Endothelial cell of umbilical vein (primary cell): ENCODE measurements at regions not wholly inside any gene's neighbourhood (a gene's known extent, or its start where the extent isn't known, plus 50 kb on each side); places are given as distances from the start of the nearest gene placed in this dataset.

Source experiments
- BruUV-seq: library from RNA; stranded (reverse); fragments of 400-500 nt; replicated peaks from 2 replicates; lab custom pipeline; 2021; lab: Mats Ljungman, UMichigan
- CTCF ChIA-PET: fragments of 300-600, 350-600 bp; sonication (Branson Sonifier 250); formaldehyde crosslinking; loops from one replicate; lab custom pipeline; 2021; ENCODE audit warnings: antibody characterized with exemption, inconsistent platforms; lab: Charles Lee
- POLR2A ChIA-PET: fragments of 300-600, 350-600 bp; sonication (Branson Sonifier 250); formaldehyde crosslinking; loops from one replicate; lab custom pipeline; 2021; ENCODE audit warnings: antibody characterized with exemption, inconsistent platforms; lab: Charles Lee
- DNase-seq: peaks from one replicate; pipeline ENCODE4 v3.0.0-alpha.2; 2011; ENCODE audit warnings: low read depth, low spot score
- FAIRE-seq: peaks from 2 replicates; lab custom pipeline; 2011; peaks lifted over from hg19 to GRCh38; lab: Jason Lieb, UNC
- H2AFZ ChIP-seq: 2 replicates; pipeline ENCODE4 v1.6.0; 2012; ENCODE audit warnings: low read depth, low read length, control low read depth, inconsistent platforms
- H3K27ac ChIP-seq: 2 replicates; pipeline ENCODE4 v1.5.1; 2011; ENCODE audit warnings: low read depth, mild to moderate bottlenecking, control low read depth, low read length, moderate library complexity; ENCODE audit not compliant: insufficient read depth
- H3K27me3 ChIP-seq, 2 experiments: 2 replicates each; pipeline versions ENCODE4 v1.6.0 to v1.6.1; 2011; ENCODE audit warnings: low read length in 2 of 2, mixed read lengths in 1 of 2; ENCODE audit not compliant: control insufficient read depth in 2 of 2, insufficient read depth in 2 of 2
- H3K36me3 ChIP-seq, 2 experiments: 2 replicates in 1 of 2; 3 replicates in 1 of 2; pipeline ENCODE4 v1.5.1; 2011; ENCODE audit warnings: low read length in 2 of 2, mild to moderate bottlenecking in 1 of 2, moderate library complexity in 1 of 2; ENCODE audit not compliant: control insufficient read depth in 2 of 2, insufficient read depth in 2 of 2; ENCODE audit errors: extremely low read depth in 1 of 2
- H3K4me1 ChIP-seq: 3 replicates; pipeline ENCODE4 v1.5.1; 2011; ENCODE audit warnings: mild to moderate bottlenecking, low read length; ENCODE audit not compliant: control insufficient read depth, insufficient read depth; ENCODE audit errors: extremely low read depth
- H3K4me2 ChIP-seq: 2 replicates; pipeline ENCODE4 v1.6.1; 2011; ENCODE audit warnings: low read length, control low read depth, mixed read lengths; ENCODE audit not compliant: insufficient read depth
- H3K4me3 ChIP-seq, 3 experiments: fragments of 200-600 bp in 1 of 3; sonication (generic), shearing (Covaris generic) in 1 of 3; replicated peaks in 1 of 3; 2 replicates each; pipeline ENCODE4 v1.5.1; 2011 to 2016; ENCODE audit warnings: control low read depth in 3 of 3, low read length in 3 of 3, mild to moderate bottlenecking in 2 of 3, inconsistent platforms in 1 of 3, low read depth in 1 of 3, moderate library complexity in 1 of 3; ENCODE audit not compliant: insufficient read depth in 1 of 3
- H3K79me2 ChIP-seq: 2 replicates; pipeline ENCODE4 v1.6.0; 2012; ENCODE audit warnings: low read length, inconsistent platforms; ENCODE audit not compliant: control insufficient read depth, insufficient read depth
- H3K9ac ChIP-seq: replicated peaks from 2 replicates; pipeline ENCODE3; 2011; ENCODE audit warnings: low read length, control low read depth; ENCODE audit not compliant: insufficient read depth; ENCODE audit errors: extremely low read depth
- H3K9me1 ChIP-seq: replicated peaks from 3 replicates; pipeline ENCODE4 v1.6.0; 2011; ENCODE audit warnings: mild to moderate bottlenecking, low read length; ENCODE audit not compliant: control insufficient read depth, insufficient read depth; ENCODE audit errors: extremely low read depth
- H3K9me3 ChIP-seq: replicated peaks from 2 replicates; pipeline ENCODE4 v1.5.1; 2012; ENCODE audit warnings: low read length, inconsistent platforms; ENCODE audit not compliant: control insufficient read depth, insufficient read depth
- H4K20me1 ChIP-seq: replicated peaks from 2 replicates; pipeline ENCODE3; 2011; ENCODE audit warnings: mild to moderate bottlenecking, low read length; ENCODE audit not compliant: control insufficient read depth, insufficient read depth; ENCODE audit errors: extremely low read depth
- CTCF ChIP-seq, 2 donors: IDR thresholded peaks; 1 replicate in 1 of 2; 2 replicates in 1 of 2; pipeline ENCODE4 v1.5.1; 2011; ENCODE audit warnings: low read length in 2 of 2, mild to moderate bottlenecking in 2 of 2, moderate library complexity in 2 of 2, control low read depth in 1 of 2, inconsistent platforms in 1 of 2, low read depth in 1 of 2; ENCODE audit not compliant: insufficient read depth in 1 of 2; ENCODE audit errors: extremely low read depth in 1 of 2
- EZH2 ChIP-seq: IDR thresholded peaks from 2 replicates; pipeline ENCODE4 v1.6.1; 2012; ENCODE audit warnings: borderline replicate concordance, low read depth, mild to moderate bottlenecking, moderate library complexity, low read length, inconsistent platforms; ENCODE audit not compliant: severe bottlenecking
- FOS ChIP-seq: IDR thresholded peaks from 2 replicates; pipeline ENCODE4 v1.6.1; 2011; ENCODE audit warnings: mild to moderate bottlenecking, low read length, moderate library complexity, borderline replicate concordance; ENCODE audit not compliant: insufficient read depth
- GATA2 ChIP-seq: IDR thresholded peaks from 2 replicates; pipeline ENCODE4 v1.7.0; 2011; ENCODE audit warnings: low read depth, mild to moderate bottlenecking, moderate library complexity, mixed read lengths, low read length; ENCODE audit not compliant: insufficient read length, insufficient read depth
- JUN ChIP-seq: IDR thresholded peaks from 2 replicates; pipeline ENCODE4 v1.6.1; 2011; ENCODE audit warnings: borderline replicate concordance, low read depth; ENCODE audit not compliant: insufficient read length, insufficient read depth
- MAX ChIP-seq: IDR thresholded peaks from 2 replicates; pipeline ENCODE4 v1.6.1; 2011; ENCODE audit not compliant: insufficient read depth, insufficient read length
- MYC ChIP-seq: IDR thresholded peaks from one replicate; pipeline ENCODE4 v1.6.1; 2011; ENCODE audit warnings: mild to moderate bottlenecking, low read depth, low read length
- POLR2A ChIP-seq: IDR thresholded peaks from 2 replicates; pipeline ENCODE4 v1.6.1; 2012; ENCODE audit warnings: low read depth, mild to moderate bottlenecking, control low read depth, low read length
- POLR2AphosphoS5 ChIP-seq: IDR thresholded peaks from 2 replicates; pipeline ENCODE4 v1.6.1; 2012; ENCODE audit warnings: low read depth, mild to moderate bottlenecking, control low read depth, low read length, moderate library complexity; ENCODE audit not compliant: insufficient read depth
- dilution Hi-C: fragments of 300-500 bp; cut with MboI; formaldehyde crosslinking; loops from one replicate; pipeline ENCODE4 v1.15.0; 2019; ENCODE audit warnings: low sequenced_read_pairs; ENCODE audit not compliant: extremely low pct_ligation_motif_present
- intact Hi-C: fragments of 100-400 bp; cut with micrococcal nuclease; formaldehyde crosslinking; loops from one replicate; pipeline ENCODE4 v1.10.0; 2022

- H3K4me1 ChIP-seq: peaks cover 10% of the 10 kb centered on the region
- H3K79me2 ChIP-seq: no peaks in the 10 kb centered on the region
- H3K9ac ChIP-seq: no peak overlapping the region
- H3K4me3 ChIP-seq: no peak overlapping the region
- H3K27ac ChIP-seq: no peak overlapping the region
- dilution Hi-C loops: no loop called here
- peaks cover 0 to 13% of the 10 kb centered on the region in 2 experiments for H3K27me3 ChIP-seq
- H3K9me3 ChIP-seq: no peaks in the 10 kb centered on the region
- DNase-seq: no peak
- no peak for TF ChIP-seq MYC
- no peak for TF ChIP-seq FOS
- no peak for TF ChIP-seq GATA2
- no peak for TF ChIP-seq POLR2AphosphoS5
- no peak for TF ChIP-seq POLR2A
- no peak for TF ChIP-seq EZH2
- TF ChIP-seq CTCF (IDR thresholded peaks at IDR 0.05; ENCODE audit: extremely low read depth in 1 of 2, insufficient read depth in 1 of 2, low read depth in 1 of 2, low read length in 2 of 2): no peak
- no peak for TF ChIP-seq MAX
- no peak for TF ChIP-seq JUN
- H4K20me1 ChIP-seq: no peaks in the 10 kb centered on the region
- no peaks in the 10 kb centered on the region for H3K36me3 ChIP-seq
- ChIA-PET POLR2A (no interaction called here), CTCF (interaction anchor here (0.9 to 1.0 kb wide), 2 partner anchors 9 to 23 kb away, joined by 3 to 6 read pairs; no protein-coding TSS in a partner anchor)
- no peak overlapping the region for H3K4me2 ChIP-seq
- FAIRE-seq: no peak
- H2AFZ ChIP-seq: no peak overlapping the region
- no TSS peak for BruUV-seq
- H3K9me1 ChIP-seq: no peaks in the 10 kb centered on the region
- intact Hi-C loops: no loop called here
Measured at GRCh38 chr16:86994215-86994614, 323.0 kb downstream of the C16orf95 start.
